ENCODE measurements at regions not wholly inside any gene's neighbourhood (a gene's known extent, or its start where the extent isn't known, plus 50 kb on each side); places are given as distances from the start of the nearest gene placed in this dataset.

- no peak for TF ChIP-seq CTCF (conservative IDR thresholded peaks at IDR 0.05 in 1 of 2, IDR thresholded peaks at IDR 0.05 in 1 of 2; ENCODE audit: low read depth in 1 of 2, low read length in 2 of 2)
- no peak for TF ChIP-seq EZH2 (IDR thresholded peaks at IDR 0.05; ENCODE audit: low read length, missing control alignments)
Observed at GRCh38 chr4:140298001-140298400, 75.4 kb upstream of the SCOC start.

Measured in fibroblast of lung (primary cell).